Endothelial cell of umbilical vein (primary cell): ENCODE measurements at regions not wholly inside any gene's neighbourhood (a gene's known extent, or its start where the extent isn't known, plus 50 kb on each side); places are given as distances from the start of the nearest gene placed in this dataset.

Experiments used
- CTCF ChIP-seq, 2 donors: IDR thresholded peaks; 1 replicate in 1 of 2; 2 replicates in 1 of 2; pipeline ENCODE4 v1.5.1; 2011; ENCODE audit warnings: low read length in 2 of 2, mild to moderate bottlenecking in 2 of 2, moderate library complexity in 2 of 2, control low read depth in 1 of 2, inconsistent platforms in 1 of 2, low read depth in 1 of 2; ENCODE audit not compliant: insufficient read depth in 1 of 2; ENCODE audit errors: extremely low read depth in 1 of 2
- FOS ChIP-seq: IDR thresholded peaks from 2 replicates; pipeline ENCODE4 v1.6.1; 2011; ENCODE audit warnings: mild to moderate bottlenecking, low read length, moderate library complexity, borderline replicate concordance; ENCODE audit not compliant: insufficient read depth
- MAX ChIP-seq: IDR thresholded peaks from 2 replicates; pipeline ENCODE4 v1.6.1; 2011; ENCODE audit not compliant: insufficient read depth, insufficient read length
- POLR2AphosphoS5 ChIP-seq: IDR thresholded peaks from 2 replicates; pipeline ENCODE4 v1.6.1; 2012; ENCODE audit warnings: low read depth, mild to moderate bottlenecking, control low read depth, low read length, moderate library complexity; ENCODE audit not compliant: insufficient read depth

- TF ChIP-seq CTCF (IDR thresholded peaks at IDR 0.05; ENCODE audit: extremely low read depth in 1 of 2, insufficient read depth in 1 of 2, low read depth in 1 of 2, low read length in 2 of 2) (no peak), MAX (no peak), POLR2AphosphoS5 (no peak), FOS (no peak)
These were observed 1660.3 kb downstream of the EFNB2 start for GRCh38 chr13:104875038-104875754.
